HUES6 (cell line): ENCODE measurements at regions not wholly inside any gene's neighbourhood (a gene's known extent, or its start where the extent isn't known, plus 50 kb on each side); places are given as distances from the start of the nearest gene placed in this dataset.

Experiments
- H3K27ac ChIP-seq: 2 replicates; pipeline ENCODE4 v1.7.0; 2013; ENCODE audit warnings: low read depth, mild to moderate bottlenecking, low read length, inconsistent platforms
- H3K27me3 ChIP-seq: 2 replicates; pipeline ENCODE4 v1.6.1; 2013; ENCODE audit warnings: low read length; ENCODE audit not compliant: control insufficient read depth, insufficient read depth
- H3K36me3 ChIP-seq: 2 replicates; pipeline ENCODE4 v1.6.1; 2013; ENCODE audit warnings: low read length; ENCODE audit not compliant: control insufficient read depth, insufficient read depth
- H3K4me1 ChIP-seq: 2 replicates; pipeline ENCODE4 v1.6.1; 2013; ENCODE audit warnings: low read length; ENCODE audit not compliant: control insufficient read depth, insufficient read depth
- H3K4me3 ChIP-seq: 2 replicates; pipeline ENCODE4 v1.5.1; 2013; ENCODE audit warnings: low read depth, low read length
- H3K9ac ChIP-seq: one replicate; pipeline ENCODE4 v1.6.1; 2013; ENCODE audit warnings: mild to moderate bottlenecking, low read length
- H3K9me3 ChIP-seq: 2 replicates; pipeline ENCODE4 v1.6.1; 2013; ENCODE audit warnings: low read depth, low read length; ENCODE audit not compliant: control insufficient read depth, insufficient read depth

GRCh38 chr10:78619896-78620295, 448.9 kb upstream of the ZMIZ1 start:
- Histone ChIP-seq H3K4me1 (peaks cover 11% of the 10 kb centered on the region), H3K9ac (no peak overlapping the region), H3K4me3 (no peak overlapping the region), H3K36me3 (no peaks in the 10 kb centered on the region), H3K27ac (no peak overlapping the region), H3K27me3 (no peaks in the 10 kb centered on the region), H3K9me3 (no peaks in the 10 kb centered on the region)

GRCh38 chr10:78620985-78621799, 447.6 kb upstream of the ZMIZ1 start:
- no peaks in the 10 kb centered on the region for H3K9me3 ChIP-seq
- H3K36me3 ChIP-seq, result no peaks in the 10 kb centered on the region
- H3K9ac ChIP-seq, result no peak overlapping the region
- H3K27me3 ChIP-seq, result no peaks in the 10 kb centered on the region
- H3K4me1 ChIP-seq, result peaks cover 11% of the 10 kb centered on the region
- no peak overlapping the region for H3K27ac ChIP-seq
- H3K4me3 ChIP-seq, result no peak overlapping the region

- Histone ChIP-seq H3K9ac (no peak overlapping the region), H3K27ac (no peak overlapping the region), H3K4me3 (no peak overlapping the region), H3K36me3 (no peaks in the 10 kb centered on the region), H3K27me3 (no peaks in the 10 kb centered on the region), H3K9me3 (no peaks in the 10 kb centered on the region), H3K4me1 (peaks cover 11% of the 10 kb centered on the region)
Observed at GRCh38 chr10:78623578-78624215, 445.1 kb upstream of the ZMIZ1 start.

- no peak overlapping the region for H3K27ac ChIP-seq
- H3K27me3 ChIP-seq, result no peaks in the 10 kb centered on the region
- peaks cover 11% of the 10 kb centered on the region for H3K4me1 ChIP-seq
Observed at GRCh38 chr10:78624791-78625190, 444.0 kb upstream of the ZMIZ1 start.

GRCh38 chr10:78626471-78626870, 442.3 kb upstream of the ZMIZ1 start:
- Histone ChIP-seq H3K9me3 (no peaks in the 10 kb centered on the region), H3K36me3 (no peaks in the 10 kb centered on the region), H3K27me3 (no peaks in the 10 kb centered on the region)

More at GRCh38 chr10:78624791-78625190, 444.0 kb upstream of the ZMIZ1 start:
- Histone ChIP-seq H3K9ac (no peak overlapping the region), H3K36me3 (no peaks in the 10 kb centered on the region), H3K4me3 (no peak overlapping the region), H3K9me3 (no peaks in the 10 kb centered on the region)

GRCh38 chr10:78627254-78627795, 441.4 kb upstream of the ZMIZ1 start:
- Histone ChIP-seq H3K4me3 (no peak overlapping the region), H3K4me1 (peaks cover 11% of the 10 kb centered on the region), H3K27me3 (no peaks in the 10 kb centered on the region), H3K9me3 (no peaks in the 10 kb centered on the region), H3K27ac (no peak overlapping the region), H3K36me3 (no peaks in the 10 kb centered on the region), H3K9ac (no peak overlapping the region)

More at GRCh38 chr10:78626471-78626870, 442.3 kb upstream of the ZMIZ1 start:
- peaks cover 11% of the 10 kb centered on the region for H3K4me1 ChIP-seq
- no peak overlapping the region for H3K9ac ChIP-seq
- no peak overlapping the region for H3K4me3 ChIP-seq
- no peak overlapping the region for H3K27ac ChIP-seq

GRCh38 chr10:78628976-78629375, 439.8 kb upstream of the ZMIZ1 start:
- Histone ChIP-seq H3K36me3 (no peaks in the 10 kb centered on the region), H3K27ac (no peak overlapping the region), H3K4me1 (peaks cover 2% of the 10 kb centered on the region; the same call in 1 of the 2 replicates), H3K9ac (no peak overlapping the region), H3K9me3 (no peaks in the 10 kb centered on the region), H3K27me3 (no peaks in the 10 kb centered on the region), H3K4me3 (no peak overlapping the region)

GRCh38 chr10:78629773-78630172, 439.0 kb upstream of the ZMIZ1 start:
- H3K27me3 ChIP-seq, result no peaks in the 10 kb centered on the region
- H3K9ac ChIP-seq, result no peak overlapping the region
- peaks cover 3% of the 10 kb centered on the region; the same call in 1 of the 2 replicates for H3K4me1 ChIP-seq
- no peaks in the 10 kb centered on the region for H3K36me3 ChIP-seq
- H3K4me3 ChIP-seq, result no peak overlapping the region
- no peak overlapping the region for H3K27ac ChIP-seq
- H3K9me3 ChIP-seq, result no peaks in the 10 kb centered on the region

GRCh38 chr10:78630944-78631838, 437.6 kb upstream of the ZMIZ1 start:
- Histone ChIP-seq H3K9ac (no peak overlapping the region), H3K27ac (no peak overlapping the region), H3K4me1 (peaks cover 8% of the 10 kb centered on the region; the same call in 1 of the 2 replicates), H3K36me3 (no peaks in the 10 kb centered on the region), H3K4me3 (no peak overlapping the region), H3K9me3 (no peaks in the 10 kb centered on the region), H3K27me3 (no peaks in the 10 kb centered on the region)

GRCh38 chr10:78634389-78634815, 434.4 kb upstream of the ZMIZ1 start:
- Histone ChIP-seq H3K36me3 (no peaks in the 10 kb centered on the region), H3K9ac (no peak overlapping the region), H3K27me3 (no peaks in the 10 kb centered on the region), H3K27ac (no peak overlapping the region; the same call in 1 of the 2 replicates), H3K9me3 (no peaks in the 10 kb centered on the region), H3K4me3 (no peak overlapping the region; the same call in 1 of the 2 replicates), H3K4me1 (peaks cover 8% of the 10 kb centered on the region; the same call in 1 of the 2 replicates)
